ENCODE measurements at regions not wholly inside any gene's neighbourhood (a gene's known extent, or its start where the extent isn't known, plus 50 kb on each side); places are given as distances from the start of the nearest gene placed in this dataset.

GRCh38 chr11:112661146-112661545 lies 300.1 kb upstream of the NCAM1 start:
- DNase-seq (ENCODE audit: low read depth) = no peak
- no peak overlapping the region for H3K4me3 ChIP-seq (ENCODE audit: control insufficient read depth, low read depth, low read length)
- TF ChIP-seq CTCF (IDR thresholded peaks at IDR 0.05; ENCODE audit: control insufficient read depth, insufficient read depth, low read depth, low read length, missing control alignments) = no peak

GRCh38 chr11:112661571-112661970 lies 299.6 kb upstream of the NCAM1 start:
- H3K4me3 ChIP-seq (ENCODE audit: control insufficient read depth, low read depth, low read length) = no peak overlapping the region
- no peak for DNase-seq (ENCODE audit: low read depth)
- TF ChIP-seq CTCF (IDR thresholded peaks at IDR 0.05; ENCODE audit: control insufficient read depth, insufficient read depth, low read depth, low read length, missing control alignments) = no peak

GRCh38 chr11:112662554-112662953 lies 298.7 kb upstream of the NCAM1 start:
- no peak for TF ChIP-seq CTCF (IDR thresholded peaks at IDR 0.05; ENCODE audit: control insufficient read depth, insufficient read depth, low read depth, low read length, missing control alignments)
- H3K4me3 ChIP-seq (ENCODE audit: control insufficient read depth, low read depth, low read length) = no peak overlapping the region
- no peak for DNase-seq (ENCODE audit: low read depth)

GRCh38 chr11:112663947-112664634 lies 297.1 kb upstream of the NCAM1 start:
- H3K4me3 ChIP-seq (ENCODE audit: control insufficient read depth, low read depth, low read length) = no peak overlapping the region
- TF ChIP-seq CTCF (IDR thresholded peaks at IDR 0.05; ENCODE audit: control insufficient read depth, insufficient read depth, low read depth, low read length, missing control alignments) = no peak
- no peak for DNase-seq (ENCODE audit: low read depth)

GRCh38 chr11:112665291-112665690 lies 295.9 kb upstream of the NCAM1 start:
- H3K4me3 ChIP-seq (ENCODE audit: control insufficient read depth, low read depth, low read length) = no peak overlapping the region
- no peak for DNase-seq (ENCODE audit: low read depth)
- TF ChIP-seq CTCF (IDR thresholded peaks at IDR 0.05; ENCODE audit: control insufficient read depth, insufficient read depth, low read depth, low read length, missing control alignments) = no peak

- DNase-seq (ENCODE audit: low read depth) = no peak
- TF ChIP-seq CTCF (IDR thresholded peaks at IDR 0.05; ENCODE audit: control insufficient read depth, insufficient read depth, low read depth, low read length, missing control alignments) = no peak
- no peak overlapping the region for H3K4me3 ChIP-seq (ENCODE audit: control insufficient read depth, low read depth, low read length)
Measured at GRCh38 chr11:112666253-112666652, 295.0 kb upstream of the NCAM1 start.
